IMR-90 (cell line): ENCODE measurements at regions not wholly inside any gene's neighbourhood (a gene's known extent, or its start where the extent isn't known, plus 50 kb on each side); places are given as distances from the start of the nearest gene placed in this dataset.
A peak's percentile ranks its signal among the peaks of the same experiment; 100 is the strongest.

Experiments used
- ATAC-seq: fragments of 200-7000 bp; cut with Tn5 transposase; 2 replicates; pipeline ENCODE4 v1.9.1; 2020; ENCODE audit warnings: low read depth, mild to moderate bottlenecking, moderate library complexity
- BruUV-seq: library from RNA; stranded (reverse); fragments of 400-500 nt; replicated peaks from 2 replicates; lab custom pipeline; 2021; lab: Mats Ljungman, UMichigan
- CTCF ChIA-PET: fragments of 300-600 bp; formaldehyde crosslinking; extraction: SDS; loops from one replicate; lab custom pipeline; 2021; ENCODE audit warnings: antibody characterized with exemption; lab: Yijun Ruan, JAX
- POLR2A ChIA-PET: fragments of 300-600 bp; sonication (Branson Sonifier 250); formaldehyde crosslinking; loops from one replicate; lab custom pipeline; 2022; ENCODE audit warnings: antibody characterized with exemption; ENCODE audit not compliant: unreplicated experiment; lab: Charles Lee
- DNase-seq: peaks from one replicate; pipeline ENCODE4 v3.0.0; 2013
- H2AFZ ChIP-seq: replicated peaks from 2 replicates; pipeline ENCODE3; 2013; ENCODE audit warnings: low read length, mild to moderate bottlenecking; ENCODE audit not compliant: poor library complexity
- H2AK5ac ChIP-seq: 2 replicates; pipeline ENCODE4 v1.6.1; 2013; ENCODE audit warnings: low read depth, low read length, inconsistent platforms
- H2AK9ac ChIP-seq: replicated peaks from 2 replicates; pipeline ENCODE3; 2013; ENCODE audit warnings: mild to moderate bottlenecking, low read depth, low read length, moderate library complexity; ENCODE audit not compliant: poor library complexity
- H2BK120ac ChIP-seq: 2 replicates; pipeline ENCODE4 v1.6.1; 2013; ENCODE audit warnings: low read depth, low read length, inconsistent platforms
- H2BK15ac ChIP-seq: 3 replicates; pipeline ENCODE4 v1.6.1; 2013; ENCODE audit warnings: low read depth, low read length, inconsistent platforms
- H2BK20ac ChIP-seq: 2 replicates; pipeline ENCODE4 v1.6.1; 2013; ENCODE audit warnings: low read depth, mild to moderate bottlenecking, inconsistent platforms, low read length, moderate library complexity
- H2BK5ac ChIP-seq: 2 replicates; pipeline ENCODE4 v1.6.1; 2013; ENCODE audit warnings: mild to moderate bottlenecking, low read depth, low read length, inconsistent platforms; ENCODE audit not compliant: poor library complexity, severe bottlenecking
- H3K14ac ChIP-seq: replicated peaks from 2 replicates; pipeline ENCODE4 v1.6.1; 2013; ENCODE audit warnings: low read depth, low read length, inconsistent platforms
- H3K18ac ChIP-seq: 2 replicates; pipeline ENCODE4 v1.6.1; 2013; ENCODE audit warnings: low read depth, low read length, control low read depth
- H3K23ac ChIP-seq: 2 replicates; pipeline ENCODE4 v1.6.1; 2013; ENCODE audit warnings: low read depth, low read length, inconsistent platforms
- H3K27ac ChIP-seq: 2 replicates; pipeline ENCODE4 v1.5.1; 2013; ENCODE audit warnings: mild to moderate bottlenecking, control low read depth, low read length; ENCODE audit not compliant: insufficient read depth
- H3K27me3 ChIP-seq: 2 replicates; pipeline ENCODE4 v1.6.1; 2013; ENCODE audit warnings: low read length; ENCODE audit not compliant: control insufficient read depth, insufficient read depth
- H3K36me3 ChIP-seq: 2 replicates; pipeline ENCODE4 v1.6.1; 2013; ENCODE audit warnings: low read length, mixed read lengths; ENCODE audit not compliant: control insufficient read depth, insufficient read depth
- H3K4ac ChIP-seq: 2 replicates; pipeline ENCODE4 v1.6.1; 2013; ENCODE audit warnings: low read depth, low read length, inconsistent platforms
- H3K4me1 ChIP-seq: 2 replicates; pipeline ENCODE4 v1.6.1; 2013; ENCODE audit warnings: low read length, mixed read lengths; ENCODE audit not compliant: control insufficient read depth, insufficient read depth
- H3K4me2 ChIP-seq: 2 replicates; pipeline ENCODE4 v1.6.1; 2013; ENCODE audit warnings: low read depth, mild to moderate bottlenecking, control low read depth, low read length, moderate library complexity
- H3K4me3 ChIP-seq: 2 replicates; pipeline ENCODE4 v1.5.1; 2013; ENCODE audit warnings: low read depth, mild to moderate bottlenecking, control low read depth, low read length, moderate library complexity; ENCODE audit not compliant: insufficient read depth
- H3K56ac ChIP-seq: 2 replicates; pipeline ENCODE4 v1.6.1; 2013; ENCODE audit warnings: low read length, inconsistent platforms; ENCODE audit not compliant: insufficient read depth; ENCODE audit errors: extremely low read depth
- H3K79me1 ChIP-seq, 2 experiments: 2 replicates each; pipeline ENCODE4 v1.6.1; 2013; ENCODE audit warnings: low read length in 2 of 2, inconsistent platforms in 1 of 2, low read depth in 1 of 2
- H3K9ac ChIP-seq: 2 replicates; pipeline ENCODE4 v1.6.1; 2013; ENCODE audit warnings: low read depth, low read length, control low read depth
- H3K9me1 ChIP-seq: 2 replicates; pipeline ENCODE4 v1.6.1; 2013; ENCODE audit warnings: low read length, inconsistent platforms; ENCODE audit not compliant: insufficient read depth
- H3K9me3 ChIP-seq: 2 replicates; pipeline ENCODE4 v1.6.1; 2013; ENCODE audit warnings: low read length; ENCODE audit not compliant: control insufficient read depth, insufficient read depth
- H4K20me1 ChIP-seq: 2 replicates; pipeline ENCODE4 v1.6.1; 2013; ENCODE audit warnings: low read length, inconsistent platforms; ENCODE audit not compliant: insufficient read depth
- H4K5ac ChIP-seq: 2 replicates; pipeline ENCODE4 v1.6.1; 2013; ENCODE audit warnings: mild to moderate bottlenecking, low read depth, low read length, control low read depth
- H4K8ac ChIP-seq, 2 experiments: 2 replicates each; pipeline ENCODE4 v1.6.1; 2013; ENCODE audit warnings: low read depth in 2 of 2, low read length in 2 of 2, control low read depth in 1 of 2, inconsistent platforms in 1 of 2
- H4K91ac ChIP-seq: 2 replicates; pipeline ENCODE4 v1.6.1; 2013; ENCODE audit warnings: low read depth, low read length, inconsistent platforms; ENCODE audit not compliant: insufficient read depth
- BHLHE40 ChIP-seq: fragments of 150-350 bp; IDR thresholded peaks from 2 replicates; pipeline ENCODE4 v1.6.1; 2016; ENCODE audit warnings: mild to moderate bottlenecking, low read depth, low read length
- CEBPB ChIP-seq: IDR thresholded peaks from 2 replicates; pipeline ENCODE4 v1.6.1; 2012; ENCODE audit warnings: low read depth, low read length, improper control_type of control experiment
- NFE2L2 ChIP-seq: fragments of 150-350 bp; IDR thresholded peaks from 2 replicates; pipeline ENCODE4 v1.6.1; 2016; ENCODE audit warnings: low read depth, mild to moderate bottlenecking, low read length
- WGBS, 2 experiments: methylation state at CpG; one replicate each; pipeline versions ENCODE4 v1.1.5 to v1.1.7; 2013; ENCODE audit warnings: missing lambda C conversion rate in 2 of 2; ENCODE audit not compliant: insufficient read length in 1 of 2; ENCODE audit errors: extremely low coverage in 2 of 2; 5-methylcytosine and 5-hydroxymethylcytosine counted together
- dilution Hi-C: fragments of 300-500 bp; cut with HindIII; formaldehyde crosslinking; loops from one replicate; pipeline ENCODE4 v1.14.3; 2018; ENCODE audit warnings: low sequenced_read_pairs; ENCODE audit not compliant: unreplicated experiment
- in situ Hi-C: fragments of 300-500 bp; cut with MboI; formaldehyde crosslinking; loops from 3 replicates; pipeline ENCODE4 v1.14.3; 2019; ENCODE audit warnings: low sequenced_read_pairs, inconsistent platforms, mixed read lengths
- intact Hi-C: fragments of 100-400 bp; cut with micrococcal nuclease; formaldehyde crosslinking; loops from 2 replicates; pipeline ENCODE4 v1.10.0; 2022

GRCh38 chr2:120653046-120653445, 82.6 kb upstream of the GLI2 start:
- peak; percentile 35 for ATAC-seq
- Histone ChIP-seq H2BK15ac (peak overlapping the region; percentile 53; the same call in 1 of the 3 replicates), H3K27ac (no peak overlapping the region), H3K4me2 (peak overlapping the region; percentile 28; the same call in 1 of the 2 replicates), H2BK120ac (peak overlapping the region; percentile 74; the same call in 1 of the 2 replicates), H3K18ac (peak overlapping the region; percentile 83; the same call in 1 of the 2 replicates), H3K9me1 (no peaks in the 10 kb centered on the region), H2AK9ac (no peak overlapping the region), H3K4me3 (no peak overlapping the region), H3K23ac (no peak overlapping the region), H3K9ac (no peak overlapping the region), H2BK20ac (peak overlapping the region; percentile 61; the same call in 1 of the 2 replicates), H4K8ac (peak overlapping the region; percentile 67 to 80; a peak in 2 of 4 replicates), H3K14ac (no peak overlapping the region), H2AK5ac (no peak overlapping the region), H3K79me1 (no peaks in the 10 kb centered on the region), H4K91ac (no peak overlapping the region; the same call in 1 of the 2 replicates), H3K36me3 (no peaks in the 10 kb centered on the region), H3K27me3 (peaks cover 3% of the 10 kb centered on the region; the same call in 1 of the 2 replicates), H3K56ac (no peak overlapping the region), H3K4ac (no peak overlapping the region), H3K9me3 (peaks cover 19% of the 10 kb centered on the region), H4K20me1 (no peaks in the 10 kb centered on the region), H2AFZ (no peak overlapping the region), H2BK5ac (peak overlapping the region; percentile 84), H4K5ac (no peak overlapping the region; the same call in 1 of the 2 replicates), H3K4me1 (peaks cover 3% of the 10 kb centered on the region; the same call in 1 of the 2 replicates)
- 0 out of 2 replicates have a peak, but pooled peaks have one; percentile 40 for TF ChIP-seq NFE2L2
- peak; percentile 29; the same call in 1 of the 2 replicates for TF ChIP-seq CEBPB
- no peak for TF ChIP-seq BHLHE40
- intact Hi-C loops = no loop called here
- dilution Hi-C loops = no loop called here
- POLR2A ChIA-PET = no interaction called here
- in situ Hi-C loops = no loop called here
- WGBS, 2 experiments = no CpG with 5 or more reads among the region's 2 CpGs
- BruUV-seq = no TSS peak
- DNase-seq = peak; percentile 62
- CTCF ChIA-PET = no interaction called here
